HG03175 (cell line): ENCODE measurements at regions not wholly inside any gene's neighbourhood (a gene's known extent, or its start where the extent isn't known, plus 50 kb on each side); places are given as distances from the start of the nearest gene placed in this dataset.
"Not testable (repeated sequence)": the region's sequence is repeated elsewhere in the genome, so short reads cannot be mapped to it uniquely, and the experiment has no call there.

ENCODE experiments used
- ATAC-seq: cut with Tn5 transposase; IDR thresholded peaks from one replicate; pipeline ENCODE4 v1.9.1; 2021; ENCODE audit warnings: mild to moderate bottlenecking, moderate library complexity; ENCODE audit not compliant: unreplicated experiment

DNA sequence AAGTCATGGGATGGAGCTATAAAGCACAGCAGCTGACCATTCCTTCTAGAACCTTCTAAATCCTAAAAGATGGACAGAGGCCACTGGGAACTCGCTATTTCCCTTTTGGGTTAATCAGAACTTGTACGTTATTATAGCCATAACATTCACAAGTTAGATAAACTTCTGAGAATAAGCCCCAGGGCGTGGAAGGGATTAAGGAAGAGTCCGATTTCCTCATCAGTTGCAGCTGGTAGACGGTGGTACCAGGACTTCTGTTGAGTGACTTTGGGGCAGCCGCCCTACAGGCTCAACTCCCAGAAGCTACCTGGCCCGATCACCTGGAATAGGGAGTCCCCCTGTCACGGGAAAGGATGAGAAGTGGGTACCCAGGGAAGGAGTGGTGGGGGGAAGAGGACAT is 370.1 kb upstream of the ZFHX3 start:
- no peak for ATAC-seq

DNA sequence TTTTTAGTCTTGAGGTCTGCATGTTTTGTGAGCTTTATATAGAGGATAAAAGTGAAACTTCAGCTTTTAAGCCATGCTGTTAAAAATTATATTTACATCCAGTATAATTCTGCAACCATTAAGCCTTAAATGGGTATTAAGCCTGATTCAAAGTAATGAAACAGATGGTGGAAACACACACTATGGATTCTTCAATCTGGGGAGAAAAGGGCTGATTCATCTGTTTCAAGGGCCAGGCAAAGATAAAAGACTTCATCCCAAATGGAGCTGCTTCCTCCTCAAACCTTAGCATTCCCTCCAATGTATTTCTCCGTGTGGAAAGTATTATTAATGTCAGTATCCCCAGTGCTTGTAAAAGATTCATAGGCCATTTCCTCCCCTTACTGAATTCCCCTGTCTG is 367.4 kb upstream of the ZFHX3 start:
- no peak for ATAC-seq

DNA sequence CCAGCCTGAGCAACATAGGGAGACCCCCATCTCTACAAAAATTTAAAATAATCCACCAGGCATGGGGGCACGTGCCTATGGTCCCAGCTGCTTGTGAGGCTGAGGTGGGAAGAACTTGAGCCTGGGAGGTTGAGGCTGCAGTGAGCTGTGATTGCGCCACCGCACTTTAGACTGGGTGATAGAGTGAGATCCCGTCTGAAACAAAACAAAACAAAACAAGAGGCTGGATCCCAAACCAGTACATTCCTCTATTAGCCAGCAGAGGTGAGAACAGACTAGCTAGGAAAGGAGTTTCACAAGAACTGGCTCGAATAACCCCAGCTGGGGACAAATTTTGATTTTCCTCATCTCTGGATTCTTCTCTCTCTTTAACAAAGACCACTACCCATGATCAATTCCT is 366.7 kb upstream of the ZFHX3 start:
- no peak for ATAC-seq

DNA sequence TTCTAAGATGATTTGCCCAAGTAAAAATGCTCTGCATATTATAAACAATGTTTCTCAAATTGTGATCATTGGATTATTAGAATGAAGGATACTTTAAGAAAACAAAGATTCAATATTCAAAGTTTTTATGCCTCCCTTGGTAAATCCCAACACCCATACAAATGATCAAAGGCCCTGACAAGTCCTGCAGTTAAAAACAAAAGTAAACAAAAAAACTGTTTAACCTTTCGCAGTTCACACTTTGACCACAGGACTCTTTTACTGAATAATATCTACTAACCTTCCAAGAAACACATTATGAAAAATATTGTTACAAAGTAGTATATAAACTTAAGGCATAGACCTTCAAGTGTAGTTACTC is 365.9 kb upstream of the ZFHX3 start:
- no peak for ATAC-seq

DNA sequence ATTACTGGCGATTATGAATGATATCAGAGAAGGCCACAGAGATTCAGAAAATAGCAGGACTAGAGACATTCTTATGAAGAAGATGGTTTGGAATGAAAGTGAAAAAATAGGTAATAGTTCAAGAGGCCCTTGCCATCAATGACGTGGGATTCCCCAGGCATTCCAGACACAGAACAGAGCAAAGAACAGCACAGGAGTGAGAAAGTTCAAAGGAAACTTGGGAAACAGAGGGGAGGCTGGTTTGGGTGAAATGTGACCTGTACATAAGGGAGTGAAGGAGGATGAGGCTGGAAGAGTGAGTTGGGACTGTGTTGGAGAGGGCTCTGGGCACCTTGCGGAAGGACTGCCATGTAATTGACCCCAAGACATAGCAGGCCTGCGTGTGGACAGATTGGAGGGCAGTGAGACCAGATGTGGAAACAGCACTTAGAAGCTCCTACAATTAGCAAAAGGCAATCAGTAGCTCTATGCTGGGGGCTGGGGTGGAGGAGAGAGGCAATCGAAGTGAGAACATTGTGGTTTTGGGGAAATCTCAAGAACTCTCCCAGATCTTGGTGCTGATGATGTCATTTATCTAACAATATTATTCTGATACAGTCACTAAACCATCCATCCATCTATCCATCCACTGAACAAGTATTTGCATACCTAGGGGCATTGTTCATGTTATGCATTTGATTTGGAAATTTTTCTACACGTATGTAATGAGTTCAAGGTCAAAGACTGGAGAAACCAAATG is 365.3 kb upstream of the ZFHX3 start:
- no peak for ATAC-seq

DNA sequence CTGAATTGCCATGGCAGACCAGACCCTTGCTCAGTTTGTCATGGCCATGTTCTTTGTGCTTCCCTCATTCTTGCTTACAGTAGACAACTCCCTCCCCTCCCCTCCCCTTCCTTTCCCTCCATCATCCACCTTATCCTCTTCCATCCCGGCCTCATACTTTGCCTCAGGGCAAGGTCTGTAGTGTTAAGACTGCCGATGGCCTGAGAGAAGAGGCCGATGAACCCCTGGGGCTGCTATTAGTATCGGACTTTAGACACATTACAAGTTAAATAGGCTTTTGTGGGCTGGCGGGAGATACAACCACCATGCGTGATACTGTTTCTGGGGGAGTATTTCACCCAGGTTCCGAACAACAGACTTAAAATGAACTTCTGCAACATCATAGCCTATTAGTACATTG is 364.5 kb upstream of the ZFHX3 start:
- no peak for ATAC-seq

DNA sequence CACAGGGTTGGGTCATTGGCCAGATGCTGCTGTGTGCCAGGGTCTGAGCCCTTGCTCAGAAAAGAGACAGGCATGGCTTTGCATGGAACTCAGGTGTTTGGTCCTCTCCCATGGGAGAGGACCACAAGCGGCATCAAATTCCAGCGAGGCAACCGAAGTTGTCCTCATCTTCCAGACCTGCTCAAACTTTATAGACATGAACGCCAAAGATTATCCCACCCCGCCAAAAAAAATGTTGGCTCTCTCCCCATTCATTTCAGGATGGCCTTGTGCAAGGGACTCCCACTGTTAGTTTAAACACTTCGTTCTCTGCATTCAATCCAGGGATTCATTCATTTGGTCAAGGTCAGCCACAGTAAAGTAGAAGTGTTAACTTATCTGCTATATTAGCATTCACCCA is 360.8 kb upstream of the ZFHX3 start:
- ATAC-seq = no peak

DNA sequence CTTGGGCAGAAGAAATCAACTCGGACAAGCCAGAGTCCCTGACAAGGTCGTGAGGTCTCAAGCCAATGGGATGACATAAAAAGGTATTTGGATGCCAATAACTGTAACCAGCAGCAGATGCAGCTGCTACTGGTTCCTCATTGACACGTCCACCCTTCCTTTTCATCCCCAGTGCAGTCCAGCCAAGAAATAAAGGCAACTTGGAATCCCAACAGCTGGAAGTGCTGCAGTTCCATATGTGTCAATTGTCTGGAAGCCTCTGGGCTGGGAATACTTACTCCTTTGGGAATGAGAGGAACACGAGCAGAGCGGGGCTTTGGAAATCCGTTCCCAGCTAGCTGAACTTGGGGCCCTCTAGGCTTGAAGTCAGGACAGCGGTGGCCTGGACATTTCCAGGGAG is 360.4 kb upstream of the ZFHX3 start:
- no peak for ATAC-seq

DNA sequence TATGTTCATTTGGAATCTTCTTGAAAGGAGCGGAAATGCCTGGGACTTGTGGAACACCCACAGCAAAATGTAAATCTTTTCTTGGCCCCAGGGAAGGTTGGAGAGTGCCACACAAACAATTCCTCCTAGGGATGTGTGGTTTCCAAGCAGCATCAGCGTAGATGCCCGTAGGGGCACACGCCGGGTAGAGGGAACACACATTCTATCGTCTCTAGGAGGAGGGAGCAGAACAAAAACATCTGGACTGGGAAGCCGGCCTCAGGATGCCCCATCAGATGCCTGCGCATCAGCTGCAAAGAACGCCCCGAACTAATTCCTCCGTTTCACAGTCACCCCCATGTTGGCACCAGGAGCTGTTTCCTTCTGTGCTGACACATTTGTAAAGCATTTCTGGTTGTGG is 357.9 kb upstream of the ZFHX3 start:
- no peak for ATAC-seq

DNA sequence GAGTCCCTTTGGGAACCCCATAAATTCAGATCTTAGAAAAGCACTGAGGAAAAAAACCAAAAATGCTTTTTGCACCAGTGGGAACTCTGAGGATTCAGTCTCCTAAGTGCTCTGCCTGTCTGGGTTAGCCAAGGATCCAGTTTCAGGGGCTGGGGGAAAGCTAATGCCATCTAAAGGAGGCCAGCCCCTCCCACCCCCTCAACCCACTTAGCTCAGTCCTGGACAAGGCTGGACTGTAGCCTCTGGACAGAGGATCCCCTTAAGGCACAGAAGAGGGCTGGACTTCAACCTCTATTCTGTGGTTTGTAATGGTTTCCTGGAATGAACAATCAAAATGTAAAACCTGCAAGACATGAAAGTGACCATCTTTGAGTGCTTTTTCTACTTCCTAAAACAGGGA is 356.1 kb upstream of the ZFHX3 start:
- no peak for ATAC-seq

DNA sequence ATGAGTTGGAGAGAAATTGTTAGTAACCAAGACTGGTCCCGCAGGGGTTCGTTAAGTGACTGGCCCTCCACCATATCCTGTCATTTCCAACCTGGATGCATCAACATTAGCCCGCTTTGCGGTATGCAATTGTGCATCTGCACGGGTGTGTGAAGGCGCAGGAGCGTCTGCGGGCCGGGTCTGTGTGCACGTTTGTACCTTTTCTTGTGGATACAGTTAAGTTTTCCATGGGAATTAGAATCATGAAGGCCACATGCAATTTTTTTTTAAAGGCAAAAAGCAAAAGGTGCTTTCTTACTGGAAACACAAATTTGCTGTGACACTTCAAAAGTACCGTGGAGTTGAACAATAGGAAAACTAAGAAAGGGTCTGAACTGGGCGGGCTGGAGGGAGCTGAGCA is 355.4 kb upstream of the ZFHX3 start:
- no peak for ATAC-seq

DNA sequence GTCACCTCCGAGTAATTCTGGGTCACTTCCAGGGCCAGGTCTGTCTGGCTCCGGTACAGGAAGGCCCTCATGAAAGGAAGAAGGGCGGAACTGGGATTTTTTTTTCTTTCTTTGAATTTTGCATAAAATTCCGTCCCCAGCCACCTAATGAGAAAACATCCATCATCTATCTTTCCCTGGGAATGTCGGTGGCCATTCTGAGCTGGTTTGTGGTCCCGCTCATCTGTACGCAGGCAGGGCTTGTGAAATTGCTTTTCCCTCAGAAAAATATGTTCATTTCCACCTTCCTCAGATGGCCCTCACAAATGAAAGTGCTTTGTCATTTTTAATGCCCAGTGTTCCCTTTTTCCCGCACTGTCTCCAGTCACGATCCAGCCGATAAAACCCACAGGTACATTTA is 353.0 kb upstream of the ZFHX3 start:
- ATAC-seq = no peak

DNA sequence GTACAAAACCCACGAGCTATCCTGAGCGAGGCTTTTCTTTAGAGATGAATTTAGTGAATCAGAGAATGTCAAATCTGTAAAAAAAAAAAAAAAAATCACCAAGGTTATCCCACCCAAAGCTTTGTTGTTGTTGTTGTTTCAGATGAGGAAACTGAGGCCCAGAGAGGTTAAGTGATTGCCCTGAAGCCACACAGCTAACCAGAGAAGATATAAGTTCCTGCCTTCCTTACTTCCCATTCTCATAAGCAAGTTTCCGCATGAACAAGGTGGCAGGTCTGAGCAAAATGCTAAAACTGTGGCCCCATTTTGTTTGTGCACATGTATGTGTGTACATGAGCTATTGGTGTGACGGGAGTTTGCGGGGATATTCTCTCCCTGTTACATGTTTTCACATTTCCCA is 352.1 kb upstream of the ZFHX3 start:
- no peak for ATAC-seq

DNA sequence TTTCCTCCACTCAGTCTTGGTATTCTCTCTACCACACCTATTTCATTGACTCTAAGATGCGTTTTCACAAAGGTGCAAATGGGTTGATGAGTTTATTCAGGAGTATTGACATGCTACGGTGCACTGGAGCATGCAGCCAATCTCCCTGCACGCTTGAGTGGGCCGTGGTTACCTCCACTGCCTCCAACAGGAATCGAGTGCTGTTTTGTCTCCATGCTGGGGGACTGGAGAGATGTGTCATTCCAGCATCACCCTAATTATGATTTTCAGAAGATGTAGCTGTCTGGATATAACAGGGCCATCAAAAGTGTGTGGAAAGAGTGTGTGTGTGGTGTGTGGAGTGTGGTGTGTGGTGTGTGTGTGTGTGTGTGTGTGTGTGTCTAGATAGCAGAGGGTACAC is 351.6 kb upstream of the ZFHX3 start:
- no peak for ATAC-seq

DNA sequence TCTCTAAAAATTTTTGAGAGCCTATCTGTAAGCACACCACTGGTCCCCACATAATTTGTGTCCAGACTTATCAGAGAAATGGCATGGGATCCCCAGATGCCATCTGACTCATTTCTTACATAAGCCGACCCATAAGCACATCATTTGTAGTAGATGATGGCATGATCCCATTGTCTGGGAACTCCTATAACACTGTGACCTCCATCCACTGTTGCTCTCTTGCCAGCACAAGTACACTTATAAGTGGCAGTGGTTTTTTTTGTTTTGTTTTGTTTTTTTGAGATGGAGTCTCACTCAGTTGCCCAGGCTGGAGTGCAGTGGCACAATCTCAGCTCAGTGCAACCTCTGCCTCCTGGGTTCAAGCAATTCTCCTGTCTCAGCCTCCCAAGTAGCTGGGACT is 350.7 kb upstream of the ZFHX3 start:
- not testable (repeated sequence) for ATAC-seq

DNA sequence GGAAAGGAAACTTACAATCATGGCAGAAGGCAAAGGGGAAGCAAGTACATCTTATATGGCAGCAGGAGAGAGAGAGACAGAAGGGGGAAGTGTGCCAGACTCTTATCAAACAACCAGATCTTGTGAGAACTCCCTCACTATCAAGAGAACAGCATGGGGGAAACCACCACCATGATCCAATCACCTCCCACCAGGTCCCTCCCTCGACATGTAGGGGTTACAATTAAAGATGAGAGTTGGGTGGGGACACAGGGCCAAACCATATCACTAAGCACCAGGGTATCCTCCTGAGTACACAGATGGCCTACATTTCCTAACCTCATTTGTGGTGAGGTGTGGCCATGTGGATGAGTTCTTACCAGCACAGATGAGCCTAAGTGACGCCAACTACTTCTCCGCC is 348.6 kb upstream of the ZFHX3 start:
- ATAC-seq = no peak

DNA sequence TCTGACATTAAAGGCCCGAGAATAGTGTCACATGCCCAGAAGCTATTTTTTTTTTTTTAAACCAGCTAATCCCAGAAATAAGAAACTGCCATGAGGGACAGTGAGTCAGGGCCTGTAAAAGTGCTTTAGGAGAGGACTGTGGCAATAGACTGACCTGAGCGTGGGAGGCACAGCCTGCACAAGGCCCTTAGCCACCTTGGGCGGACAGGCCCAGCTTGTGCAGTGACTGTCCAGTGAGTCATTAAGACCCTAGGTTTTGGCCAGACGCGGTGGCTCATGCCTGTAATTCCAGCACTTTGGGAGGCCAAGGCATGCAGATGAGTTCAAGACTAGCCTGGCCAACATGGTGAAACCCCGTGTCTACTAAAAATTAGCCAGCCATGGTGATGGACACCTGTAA is 343.0 kb upstream of the ZFHX3 start:
- no peak for ATAC-seq

DNA sequence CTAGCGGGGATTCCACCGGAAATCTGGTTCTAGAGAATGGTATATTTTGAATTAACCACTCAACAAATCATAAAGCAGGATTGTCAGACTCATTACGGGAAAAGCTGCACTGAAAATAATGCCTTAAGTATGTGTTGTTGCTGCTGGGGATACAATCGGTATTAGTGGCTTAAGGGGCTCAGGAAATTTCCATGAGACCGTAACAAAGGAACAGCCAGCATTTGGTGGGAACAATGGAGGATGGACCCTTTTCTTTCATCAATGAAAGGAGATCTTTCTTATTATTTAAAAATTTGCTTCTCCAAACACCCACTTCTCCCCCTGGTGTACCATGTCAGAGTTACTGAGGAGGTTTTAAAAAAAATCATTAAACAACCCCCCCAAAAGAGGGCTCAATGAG is 342.6 kb upstream of the ZFHX3 start:
- ATAC-seq = no peak

DNA sequence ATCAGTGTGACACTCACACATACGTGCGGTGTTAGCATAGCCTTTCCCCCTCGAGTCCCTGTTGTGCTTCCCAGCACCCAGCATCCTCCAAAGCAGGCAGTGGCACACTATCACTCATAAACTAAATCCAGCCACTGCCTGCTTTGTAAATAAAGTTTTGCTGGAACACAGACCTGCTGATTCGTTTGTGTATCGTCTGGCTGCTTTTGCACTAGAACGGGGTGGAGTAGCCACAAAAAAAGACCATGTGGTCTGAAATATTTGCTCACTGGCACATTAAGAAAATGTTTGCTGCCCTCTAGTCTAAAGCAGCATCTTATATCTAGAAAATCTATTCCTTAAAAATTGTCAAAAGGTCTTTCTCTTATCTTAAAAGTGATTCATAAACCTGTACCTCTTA is 341.2 kb upstream of the ZFHX3 start:
- no peak for ATAC-seq

DNA sequence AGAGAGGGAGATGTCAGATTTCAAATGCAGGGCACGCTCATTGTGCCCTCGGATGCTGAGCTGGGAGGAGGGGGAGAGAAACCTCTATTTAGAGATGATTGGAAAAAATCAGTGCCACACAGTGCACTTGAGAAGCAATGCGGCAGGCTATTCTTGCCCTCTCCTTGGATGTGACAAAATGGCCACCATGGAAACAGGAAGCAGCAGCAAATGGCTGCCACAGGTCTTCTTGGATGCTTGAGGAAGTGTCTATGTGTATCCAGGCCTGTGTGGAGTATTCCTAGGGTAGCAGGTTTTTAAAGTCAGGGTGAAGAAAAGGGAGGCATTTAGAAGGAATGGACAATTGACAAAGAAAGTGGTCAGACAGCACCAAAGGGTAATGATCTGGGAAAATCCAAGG is 340.1 kb upstream of the ZFHX3 start:
- no peak for ATAC-seq

DNA sequence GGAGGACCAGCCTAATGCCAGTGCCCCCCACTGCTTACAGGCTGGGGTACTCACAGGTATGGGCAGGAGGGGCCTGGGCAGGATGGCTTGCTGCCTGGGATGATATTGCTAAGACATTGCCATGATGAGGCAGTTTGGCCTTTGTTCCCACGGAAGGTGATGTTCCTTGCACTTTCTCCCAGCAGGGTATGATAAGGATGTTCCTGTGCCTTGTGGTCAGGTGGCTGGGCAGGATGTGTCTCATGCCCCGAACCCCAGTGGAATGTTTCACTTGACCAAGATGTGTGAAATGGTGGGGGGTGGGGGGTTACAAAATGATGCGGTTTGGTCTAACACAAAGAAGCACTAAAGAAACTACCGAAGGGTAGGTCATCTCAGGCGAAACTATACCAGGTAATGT is 337.8 kb upstream of the ZFHX3 start:
- no peak for ATAC-seq

DNA sequence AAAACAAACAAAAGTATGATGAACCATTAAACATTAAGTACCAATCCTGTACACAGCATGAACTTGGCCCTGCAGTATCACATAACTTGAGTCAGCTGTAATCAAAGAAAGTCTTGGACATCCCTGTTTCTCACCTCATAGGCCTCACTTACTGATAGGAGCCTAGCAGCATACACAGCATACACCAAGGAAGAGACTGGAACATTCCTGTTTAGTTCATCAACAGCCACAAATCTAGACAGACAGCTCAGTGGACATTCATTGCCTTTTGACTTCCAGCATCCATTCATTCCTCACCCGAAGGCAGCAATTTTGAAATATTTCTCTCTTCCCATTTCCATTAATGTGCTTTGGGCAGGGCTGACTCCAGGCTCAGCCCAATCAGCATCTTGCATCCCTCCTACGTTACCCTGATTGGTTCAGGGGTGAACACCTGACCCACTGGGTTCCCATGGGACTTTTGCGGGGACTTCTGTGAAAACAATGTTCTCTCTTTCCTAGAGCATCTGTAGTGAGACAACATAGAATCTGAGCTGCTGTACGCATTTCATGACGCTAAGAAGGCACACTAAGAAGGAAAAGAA is 336.7 kb upstream of the ZFHX3 start:
- ATAC-seq = no peak

DNA sequence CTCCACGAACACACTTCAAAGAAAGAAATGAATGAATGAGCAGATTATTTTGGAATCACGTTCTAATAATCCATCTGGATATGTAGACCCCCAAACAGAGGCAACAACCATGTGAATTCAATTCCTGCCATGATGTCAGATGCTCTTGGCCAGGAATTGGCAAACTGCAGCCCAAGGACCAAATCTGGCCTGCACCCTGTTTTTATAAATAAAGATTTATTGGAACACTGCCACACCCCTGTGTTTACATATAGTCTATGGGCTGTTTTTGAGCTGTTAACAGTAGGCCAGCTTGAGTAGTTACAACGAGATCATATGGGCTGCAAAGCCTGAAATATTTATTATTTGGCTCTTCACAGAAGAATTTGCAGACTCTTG is 336.0 kb upstream of the ZFHX3 start:
- ATAC-seq = no peak
